ENCODE measurements at regions not wholly inside any gene's neighbourhood (a gene's known extent, or its start where the extent isn't known, plus 50 kb on each side); places are given as distances from the start of the nearest gene placed in this dataset.
"Not testable (repeated sequence)": the region's sequence is repeated elsewhere in the genome, so short reads cannot be mapped to it uniquely, and the experiment has no call there.

DNA sequence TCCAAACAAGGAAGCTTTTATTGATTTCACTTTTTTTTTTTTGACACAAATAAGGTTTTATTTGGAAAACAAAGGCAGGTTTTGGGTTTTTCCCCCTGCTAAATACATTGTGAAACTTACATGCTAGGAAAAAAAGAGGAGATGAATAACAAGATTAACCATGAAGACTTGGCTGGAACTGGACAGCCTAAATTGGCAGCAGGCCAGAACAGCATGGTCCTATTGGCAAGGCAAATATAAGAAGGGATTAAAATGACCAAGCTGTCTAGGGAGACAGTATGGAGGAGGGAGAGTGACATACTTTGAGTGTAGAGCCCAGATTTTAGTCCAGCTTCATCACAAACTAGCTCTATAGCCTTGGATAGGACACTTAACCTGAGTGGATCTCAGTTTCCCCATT, 63.9 kb upstream of the BBX start:
- TF ChIP-seq, protein P1, sequence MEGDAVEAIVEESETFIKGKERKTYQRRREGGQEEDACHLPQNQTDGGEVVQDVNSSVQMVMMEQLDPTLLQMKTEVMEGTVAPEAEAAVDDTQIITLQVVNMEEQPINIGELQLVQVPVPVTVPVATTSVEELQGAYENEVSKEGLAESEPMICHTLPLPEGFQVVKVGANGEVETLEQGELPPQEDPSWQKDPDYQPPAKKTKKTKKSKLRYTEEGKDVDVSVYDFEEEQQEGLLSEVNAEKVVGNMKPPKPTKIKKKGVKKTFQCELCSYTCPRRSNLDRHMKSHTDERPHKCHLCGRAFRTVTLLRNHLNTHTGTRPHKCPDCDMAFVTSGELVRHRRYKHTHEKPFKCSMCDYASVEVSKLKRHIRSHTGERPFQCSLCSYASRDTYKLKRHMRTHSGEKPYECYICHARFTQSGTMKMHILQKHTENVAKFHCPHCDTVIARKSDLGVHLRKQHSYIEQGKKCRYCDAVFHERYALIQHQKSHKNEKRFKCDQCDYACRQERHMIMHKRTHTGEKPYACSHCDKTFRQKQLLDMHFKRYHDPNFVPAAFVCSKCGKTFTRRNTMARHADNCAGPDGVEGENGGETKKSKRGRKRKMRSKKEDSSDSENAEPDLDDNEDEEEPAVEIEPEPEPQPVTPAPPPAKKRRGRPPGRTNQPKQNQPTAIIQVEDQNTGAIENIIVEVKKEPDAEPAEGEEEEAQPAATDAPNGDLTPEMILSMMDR (IDR thresholded peaks at IDR 0.05; ENCODE audit: control extremely low read depth, extremely low read depth, low read depth, missing control alignments), result no peak
- no peak for DNase-seq (ENCODE audit: extremely low spot score)
- CTCF ChIA-PET, result no interaction called here
- POLR2A ChIA-PET, result no interaction called here

DNA sequence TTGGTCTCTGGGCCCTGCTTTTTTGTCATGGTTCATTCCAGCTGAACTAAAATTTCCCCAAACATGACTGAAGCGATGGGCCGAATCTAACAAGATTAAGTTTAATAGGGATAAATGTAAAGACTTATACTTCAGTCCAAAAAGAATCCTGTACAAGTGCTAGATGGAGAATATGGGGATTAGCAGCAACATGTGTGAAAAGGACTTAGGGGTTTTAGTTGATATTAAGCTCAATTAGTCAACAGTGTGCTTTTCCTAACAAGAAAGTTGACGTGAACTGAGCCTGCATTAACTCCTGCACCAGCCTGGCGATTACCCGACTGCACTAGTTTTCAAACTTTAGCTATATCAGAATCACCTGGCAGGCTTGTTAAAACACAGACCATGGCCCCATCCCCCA, 61.0 kb upstream of the BBX start:
- DNase-seq (ENCODE audit: extremely low spot score), result no peak
- ChIA-PET CTCF (interaction anchor here (1.1 to 1.4 kb wide), 3 partner anchors 9 to 190 kb away, joined by 3 read pairs; no protein-coding TSS in a partner anchor), POLR2A (no interaction called here)
- TF ChIP-seq, protein P1 (IDR thresholded peaks at IDR 0.05; ENCODE audit: control extremely low read depth, extremely low read depth, low read depth, missing control alignments), result no peak

DNA sequence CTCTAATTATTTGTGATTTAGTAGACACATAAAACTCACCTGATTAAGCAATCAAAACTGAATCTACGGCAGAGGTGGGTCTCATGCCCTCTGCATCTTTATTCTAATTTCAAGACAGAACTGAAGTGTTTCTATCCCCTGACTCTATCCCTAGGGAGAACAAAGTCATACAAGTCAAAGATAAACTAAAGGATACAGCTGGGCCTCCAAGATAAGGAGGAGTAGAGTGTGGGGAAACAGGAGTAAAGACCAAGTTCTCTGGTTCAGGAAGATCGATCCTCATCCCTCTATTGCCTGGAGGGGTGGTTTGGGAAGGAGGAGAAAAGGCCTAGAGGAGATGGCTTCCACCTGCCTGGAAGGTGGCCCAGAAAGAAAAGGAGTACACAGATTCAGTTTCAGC, 58.7 kb upstream of the BBX start:
- TF ChIP-seq, protein P1 (IDR thresholded peaks at IDR 0.05; ENCODE audit: control extremely low read depth, extremely low read depth, low read depth, missing control alignments), result no peak
- ChIA-PET POLR2A (no interaction called here), CTCF (no interaction called here)
- DNase-seq (ENCODE audit: extremely low spot score), result no peak

DNA sequence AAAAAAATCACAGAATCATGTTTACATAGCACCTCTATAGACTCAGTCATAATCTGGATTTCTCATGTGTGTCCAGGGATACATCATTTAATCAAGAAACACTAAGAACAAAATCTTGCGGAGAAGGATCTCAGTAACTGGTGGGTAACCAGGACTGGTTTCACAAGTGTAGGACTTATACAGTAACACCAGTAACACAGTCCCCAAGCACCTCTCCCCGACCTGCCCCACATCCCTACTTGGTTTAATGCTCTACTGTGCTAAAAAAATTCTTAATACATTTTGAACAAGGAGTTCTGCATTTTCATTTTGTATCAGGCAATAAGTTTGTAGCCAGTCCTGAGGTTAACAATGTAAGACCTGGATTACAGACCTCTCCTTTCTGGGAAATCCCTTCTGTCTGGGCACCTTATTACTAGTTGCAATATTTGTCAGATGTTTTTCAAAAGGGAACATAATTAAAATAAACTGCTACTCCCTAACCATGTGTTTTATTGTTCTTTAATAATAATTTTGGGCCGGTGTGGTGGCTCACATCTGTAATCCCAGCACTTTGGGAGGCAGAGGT, 57.6 kb upstream of the BBX start:
- CTCF ChIA-PET, result no interaction called here
- POLR2A ChIA-PET, result no interaction called here

DNA sequence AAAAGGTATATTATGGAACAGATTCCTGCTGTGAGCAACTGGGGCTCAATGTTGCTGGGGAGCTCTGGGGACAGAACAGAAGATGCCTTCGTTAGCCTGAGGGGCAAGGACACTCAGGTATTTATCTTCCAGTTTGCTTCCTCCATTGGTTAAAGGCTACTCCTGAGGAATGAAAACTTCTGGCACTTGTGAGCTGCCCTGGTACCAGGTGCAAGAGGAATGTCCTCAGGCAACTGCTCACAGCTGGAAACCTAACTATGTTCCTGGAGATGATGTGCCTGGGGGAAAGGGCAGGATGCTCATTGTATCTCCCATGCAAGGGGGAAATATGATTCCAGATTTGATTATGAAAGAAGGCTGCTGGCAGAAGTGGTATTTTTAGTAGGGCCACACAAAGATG, 54.0 kb upstream of the BBX start:
- CTCF ChIA-PET, result no interaction called here
- POLR2A ChIA-PET, result no interaction called here
- TF ChIP-seq, protein P1 (IDR thresholded peaks at IDR 0.05; ENCODE audit: control extremely low read depth, extremely low read depth, low read depth, missing control alignments), result no peak
- no peak for DNase-seq (ENCODE audit: extremely low spot score)

More for the DNA sequence above, 57.6 kb upstream of the BBX start:
- no peak for DNase-seq (ENCODE audit: extremely low spot score)
- TF ChIP-seq, protein P1 (IDR thresholded peaks at IDR 0.05; ENCODE audit: control extremely low read depth, extremely low read depth, low read depth, missing control alignments), result no peak

DNA sequence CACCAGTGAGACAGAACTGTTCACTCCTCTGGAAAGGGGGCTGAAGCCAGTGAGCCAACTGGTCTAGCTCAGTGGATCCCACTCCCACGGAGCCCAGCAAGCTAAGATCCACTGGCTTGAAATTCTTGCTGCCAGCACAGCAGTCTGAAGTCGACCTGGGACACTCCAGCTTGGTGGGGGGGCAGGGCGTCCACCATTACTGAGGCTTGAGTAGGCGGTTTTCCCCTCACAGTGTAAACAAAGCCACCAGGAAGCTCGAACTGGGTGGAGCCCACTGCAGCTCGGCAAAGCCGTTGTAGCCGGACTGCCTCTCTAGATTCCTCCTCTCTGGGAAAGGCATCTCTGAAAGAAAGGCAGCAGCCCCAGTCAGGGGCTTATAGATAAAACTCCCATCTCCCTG, 52.3 kb upstream of the BBX start:
- DNase-seq (ENCODE audit: extremely low spot score); POLR2A ChIA-PET: not testable (repeated sequence)
- CTCF ChIA-PET, result interaction anchor here (2.0 kb wide), 1 partner anchor 9 kb away, joined by 4 read pairs; no protein-coding TSS in a partner anchor
